GM18502 (cell line): ENCODE measurements at regions not wholly inside any gene's neighbourhood (a gene's known extent, or its start where the extent isn't known, plus 50 kb on each side); places are given as distances from the start of the nearest gene placed in this dataset.

Source experiments
- ATAC-seq: cut with Tn5 transposase; IDR thresholded peaks from one replicate; pipeline ENCODE4 v1.9.1; 2021; ENCODE audit warnings: mild to moderate bottlenecking; ENCODE audit not compliant: unreplicated experiment, poor library complexity

DNA sequence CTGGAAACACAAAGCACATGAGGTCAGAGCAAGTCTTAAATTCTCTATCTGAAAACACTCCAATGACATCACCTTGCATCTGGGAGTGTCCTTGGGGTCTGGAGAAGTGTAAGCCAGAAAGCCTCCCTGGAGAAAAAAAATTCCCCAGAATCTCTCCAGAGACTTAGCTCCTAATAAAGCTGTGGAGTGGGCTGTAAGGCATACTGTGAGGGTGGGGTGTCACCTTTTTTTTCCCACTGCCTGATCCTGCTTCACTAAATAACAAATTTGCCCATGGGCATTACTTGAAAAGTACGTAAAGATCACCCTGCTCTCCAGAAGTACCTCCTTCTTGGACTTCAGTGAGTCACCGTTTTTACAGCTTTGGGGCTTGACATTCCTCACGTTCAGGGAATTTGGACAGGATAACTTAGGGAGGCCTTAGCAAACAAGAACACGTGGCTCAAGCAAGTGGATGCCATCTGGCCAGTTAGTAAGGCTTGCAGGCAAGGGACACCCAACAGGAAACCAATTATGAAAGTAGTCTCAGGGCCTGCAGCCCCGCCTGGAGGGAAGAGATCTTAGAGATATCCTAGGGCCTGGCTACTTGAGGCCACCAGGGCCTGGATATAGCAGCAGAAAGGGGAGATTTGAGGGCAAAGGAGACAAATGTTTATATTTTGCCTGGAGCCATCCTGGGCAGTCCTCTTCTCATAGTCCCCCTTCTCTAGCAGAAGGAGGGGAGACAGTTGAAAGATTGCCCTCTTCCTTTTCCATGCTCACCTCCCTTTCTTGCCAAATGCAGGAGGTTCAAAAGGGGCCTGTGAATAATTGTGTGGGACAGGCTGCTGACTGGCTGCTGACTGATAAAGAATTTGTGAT is 60.1 kb upstream of the PLAC1 start:
- peak; percentile 48 for ATAC-seq

GRCh38 chrX:134717698-134718097 is 59.4 kb upstream of the PLAC1 start:
- no peak for ATAC-seq

- ATAC-seq: no peak
Measured at GRCh38 chrX:134716620-134717012, 58.3 kb upstream of the PLAC1 start.

DNA sequence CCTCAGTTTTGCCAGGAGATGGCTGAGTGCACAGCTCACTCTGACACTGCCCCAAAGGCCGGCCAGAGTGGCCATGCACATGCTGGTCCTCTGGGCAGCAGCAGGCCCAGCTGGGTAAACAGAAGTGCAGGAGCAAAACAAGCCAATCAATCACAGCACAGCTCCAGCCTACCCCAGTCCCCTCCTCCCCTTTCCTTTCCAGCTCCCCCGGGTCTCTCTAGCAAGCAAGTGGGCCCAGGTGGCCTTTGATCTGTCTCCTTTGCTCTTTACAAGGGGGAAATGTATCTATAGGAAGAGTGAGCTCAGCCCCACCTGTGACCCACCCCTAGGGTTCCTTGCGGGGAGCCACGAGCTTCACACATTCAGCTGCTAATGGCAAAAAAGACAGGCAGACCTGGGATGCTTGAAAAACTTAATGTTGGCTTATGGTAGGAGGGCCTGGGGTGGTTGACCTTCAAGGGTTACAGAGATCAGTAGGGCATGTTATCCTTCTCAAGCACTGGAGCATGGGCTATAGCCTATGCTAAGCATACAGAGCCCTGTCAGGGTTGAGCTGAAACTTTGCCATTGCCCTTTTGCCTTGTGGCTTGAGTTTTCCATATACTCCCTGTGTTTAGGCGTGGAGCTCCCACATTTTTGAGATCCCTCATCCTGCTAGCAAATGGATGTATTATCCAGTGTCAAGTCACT is 57.8 kb upstream of the PLAC1 start:
- no peak for ATAC-seq

GRCh38 chrX:134714633-134715110 is 56.4 kb upstream of the PLAC1 start:
- ATAC-seq: no peak

- ATAC-seq: no peak
Measured at GRCh38 chrX:134713618-134714107, 55.4 kb upstream of the PLAC1 start.

DNA sequence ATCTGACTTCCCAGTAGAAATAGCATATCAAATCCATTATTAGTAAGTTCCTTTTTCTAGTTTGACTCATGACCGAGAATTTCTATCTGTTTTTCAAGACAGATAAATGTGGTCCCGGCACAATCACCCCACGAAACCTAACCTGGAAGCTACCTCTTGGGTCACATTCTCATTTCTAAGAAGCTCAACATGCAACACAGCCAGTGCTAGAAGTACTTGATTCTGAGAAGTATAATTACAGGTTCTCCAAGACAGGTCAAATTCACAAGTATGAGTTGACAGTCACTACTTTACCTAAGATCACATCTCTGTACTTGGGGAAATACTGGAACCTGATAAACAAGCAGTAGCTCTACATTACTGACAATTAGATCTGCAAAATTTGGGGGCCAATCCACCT is 54.0 kb upstream of the PLAC1 start:
- ATAC-seq: no peak

GRCh38 chrX:134711135-134711921 is 53.1 kb upstream of the PLAC1 start:
- ATAC-seq: no peak
